A549 (cell line): ENCODE measurements at regions not wholly inside any gene's neighbourhood (a gene's known extent, or its start where the extent isn't known, plus 50 kb on each side); places are given as distances from the start of the nearest gene placed in this dataset.

Source experiments
- ATAC-seq, 2 experiments: fragments of 200-7000 bp in 1 of 2; fragments of >200 bp in 1 of 2; cut with Nextera tagmentation in 1 of 2; cut with Tn5 transposase in 1 of 2; 3 replicates each; pipeline versions ENCODE4 v1.8.0 to v1.9.1; 2018 to 2020; ENCODE audit warnings: mild to moderate bottlenecking in 1 of 2, moderate library complexity in 1 of 2
- CTCF ChIA-PET: fragments of 300-600 bp; sonication (Branson Sonifier 250); formaldehyde crosslinking; extraction: SDS; loops from one replicate; lab custom pipeline; 2021; ENCODE audit warnings: antibody characterized with exemption, inconsistent platforms; lab: Yijun Ruan, JAX
- POLR2A ChIA-PET: fragments of 350-600 bp; formaldehyde crosslinking; extraction: SDS; loops from one replicate; lab custom pipeline; 2021; ENCODE audit warnings: antibody characterized with exemption, inconsistent platforms; lab: Yijun Ruan, JAX
- DNase-seq, 2 experiments: peaks; one replicate each; pipeline versions ENCODE4 v3.0.0 to v3.0.0-alpha.2; 2011 to 2016; ENCODE audit warnings: low read depth in 1 of 2, low spot score in 1 of 2
- FAIRE-seq: peaks from 2 replicates; lab custom pipeline; 2011; peaks lifted over from hg19 to GRCh38; lab: Jason Lieb, UNC
- H3K27ac ChIP-seq, 2 experiments: fragments of >200 bp; sonication (Bioruptor Twin); formaldehyde crosslinking; 3 replicates each; pipeline ENCODE4 v1.5.1; 2016 to 2017
- H3K4me1 ChIP-seq: fragments of >200 bp; sonication (Bioruptor Twin); formaldehyde crosslinking; 3 replicates; pipeline ENCODE4 v1.6.1; 2016
- H3K4me2 ChIP-seq: fragments of >200 bp; sonication (Bioruptor Twin); formaldehyde crosslinking; 3 replicates; pipeline ENCODE4 v1.6.1; 2016
- H3K4me3 ChIP-seq: fragments of >200 bp; sonication (Bioruptor Twin); formaldehyde crosslinking; 3 replicates; pipeline ENCODE4 v1.5.1; 2016
- H3K9me3 ChIP-seq: fragments of >200 bp; sonication (Bioruptor Twin); formaldehyde crosslinking; 3 replicates; pipeline ENCODE4 v1.6.1; 2016
- CHD4 ChIP-seq: fragments of 200-600 bp; sonication (generic); IDR thresholded peaks from 2 replicates; pipeline ENCODE4 v1.6.1; 2016; ENCODE audit warnings: antibody characterized with exemption, mild to moderate bottlenecking, borderline replicate concordance
- ESRRA ChIP-seq: fragments of 150-350 bp; IDR thresholded peaks from 2 replicates; pipeline ENCODE4 v1.6.1; 2014; ENCODE audit warnings: mild to moderate bottlenecking, low read length, borderline replicate concordance
- FOSB ChIP-seq: fragments of 250-450 bp; sonication (Bioruptor Pico); IDR thresholded peaks from 2 replicates; pipeline ENCODE4 v1.5.0; 2020; ENCODE audit warnings: mild to moderate bottlenecking, moderate library complexity
- FOSL2 ChIP-seq, 2 experiments: fragments of 450-650 bp in 1 of 2; fragments of >200 bp in 1 of 2; sonication (Bioruptor Twin) in 1 of 2; formaldehyde crosslinking; IDR thresholded peaks; 2 replicates each; pipeline versions ENCODE4 v1.5.0 to v1.6.1; 2016 to 2020; ENCODE audit warnings: mild to moderate bottlenecking in 1 of 2, moderate library complexity in 1 of 2
- GATA3 ChIP-seq: IDR thresholded peaks from 2 replicates; pipeline ENCODE4 v1.6.1; 2012; ENCODE audit warnings: borderline replicate concordance
- HOXA7 ChIP-seq: fragments of 250-450 bp; sonication (Bioruptor Pico); IDR thresholded peaks from 2 replicates; pipeline ENCODE4 v1.5.0; 2020; ENCODE audit warnings: mild to moderate bottlenecking, moderate library complexity
- JUNB ChIP-seq: fragments of >200 bp; sonication (Bioruptor Twin); formaldehyde crosslinking; IDR thresholded peaks from 2 replicates; pipeline ENCODE4 v1.6.1; 2016
- MYC ChIP-seq: IDR thresholded peaks from 2 replicates; pipeline ENCODE4 v1.6.1; 2012; ENCODE audit warnings: mild to moderate bottlenecking, inconsistent platforms, low read length, improper control_type of control experiment, borderline replicate concordance
- NFE2L2 ChIP-seq: fragments of 150-350 bp; conservative IDR thresholded peaks from 2 replicates; pipeline ENCODE4 v1.6.1; 2014; ENCODE audit warnings: low read length
- NR3C1 ChIP-seq: fragments of >200 bp; sonication (Bioruptor Twin); formaldehyde crosslinking; IDR thresholded peaks from 3 replicates; pipeline ENCODE4 v1.6.1; 2017
- RAD21 ChIP-seq, 2 experiments: fragments of >200 bp in 1 of 2; sonication (Bioruptor Twin) in 1 of 2; formaldehyde crosslinking in 1 of 2; IDR thresholded peaks in 1 of 2; conservative IDR thresholded peaks in 1 of 2; 2 replicates in 1 of 2; 3 replicates in 1 of 2; pipeline ENCODE4 v1.6.1; 2012 to 2018; ENCODE audit warnings: inconsistent platforms in 1 of 2
- SREBF2 ChIP-seq: fragments of 450-650 bp; IDR thresholded peaks from 2 replicates; pipeline ENCODE4 v1.6.1; 2014; ENCODE audit warnings: mild to moderate bottlenecking, moderate library complexity
- TFCP2L1 ChIP-seq: fragments of 250-450 bp; sonication (Bioruptor Pico); IDR thresholded peaks from 2 replicates; pipeline ENCODE4 v1.5.0; 2021; ENCODE audit warnings: mild to moderate bottlenecking
- TP53 ChIP-seq: fragments of 250-450 bp; sonication (Bioruptor Pico); IDR thresholded peaks from 2 replicates; pipeline ENCODE4 v1.5.0; 2021; ENCODE audit warnings: mild to moderate bottlenecking, moderate library complexity
- ZSCAN20 ChIP-seq: fragments of 250-450 bp; sonication (Bioruptor Pico); IDR thresholded peaks from 2 replicates; pipeline ENCODE4 v1.8.0; 2022; ENCODE audit warnings: mild to moderate bottlenecking, moderate library complexity
- WGBS: methylation state at CpG from one replicate; pipeline ENCODE4 v1.1.6; 2017; ENCODE audit errors: missing lambda C conversion rate; 5-methylcytosine and 5-hydroxymethylcytosine counted together
- TF ChIP-seq, protein P1 (sequence below): fragments of >200 bp; sonication (Bioruptor Twin); formaldehyde crosslinking; IDR thresholded peaks from 3 replicates; pipeline ENCODE4 v1.6.1; 2016
- TF ChIP-seq, protein P2 (sequence below): fragments of 250-450 bp; sonication (Bioruptor Pico); IDR thresholded peaks from 2 replicates; pipeline ENCODE4 v1.5.0; 2020; ENCODE audit warnings: low read depth, mild to moderate bottlenecking, moderate library complexity
- TF ChIP-seq, protein P3 (sequence below): fragments of 150-350 bp; IDR thresholded peaks from 2 replicates; pipeline ENCODE4 v1.6.1; 2014; ENCODE audit warnings: low read depth, mild to moderate bottlenecking, low read length
- TF ChIP-seq, protein P4 (sequence below): IDR thresholded peaks from 2 replicates; pipeline ENCODE4 v1.6.1; 2012

DNA sequence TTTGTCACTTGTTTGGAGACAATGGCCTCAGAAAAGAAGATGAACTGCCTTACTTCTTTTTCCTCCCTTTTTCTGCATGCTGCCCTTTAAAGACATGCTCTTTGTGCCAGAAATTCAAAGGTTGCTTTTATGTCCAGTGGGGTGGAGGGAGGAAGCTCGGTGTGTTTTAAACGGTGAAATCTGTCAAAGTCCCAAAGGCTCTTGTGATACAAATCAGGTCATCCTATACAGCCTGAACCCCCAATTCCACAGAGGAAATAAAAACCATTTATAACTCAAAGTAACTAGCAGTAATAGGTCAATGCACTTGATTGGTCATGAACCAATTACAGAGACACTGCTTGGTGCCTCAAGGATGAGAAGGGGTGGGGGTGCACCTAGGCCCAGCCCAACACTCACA is 339.3 kb upstream of the F9 start (continued):
- TF ChIP-seq, protein P1, sequence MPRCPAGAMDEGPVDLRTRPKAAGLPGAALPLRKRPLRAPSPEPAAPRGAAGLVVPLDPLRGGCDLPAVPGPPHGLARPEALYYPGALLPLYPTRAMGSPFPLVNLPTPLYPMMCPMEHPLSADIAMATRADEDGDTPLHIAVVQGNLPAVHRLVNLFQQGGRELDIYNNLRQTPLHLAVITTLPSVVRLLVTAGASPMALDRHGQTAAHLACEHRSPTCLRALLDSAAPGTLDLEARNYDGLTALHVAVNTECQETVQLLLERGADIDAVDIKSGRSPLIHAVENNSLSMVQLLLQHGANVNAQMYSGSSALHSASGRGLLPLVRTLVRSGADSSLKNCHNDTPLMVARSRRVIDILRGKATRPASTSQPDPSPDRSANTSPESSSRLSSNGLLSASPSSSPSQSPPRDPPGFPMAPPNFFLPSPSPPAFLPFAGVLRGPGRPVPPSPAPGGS: no peak
- TF ChIP-seq, all 56 proteins: peak for 0

DNA sequence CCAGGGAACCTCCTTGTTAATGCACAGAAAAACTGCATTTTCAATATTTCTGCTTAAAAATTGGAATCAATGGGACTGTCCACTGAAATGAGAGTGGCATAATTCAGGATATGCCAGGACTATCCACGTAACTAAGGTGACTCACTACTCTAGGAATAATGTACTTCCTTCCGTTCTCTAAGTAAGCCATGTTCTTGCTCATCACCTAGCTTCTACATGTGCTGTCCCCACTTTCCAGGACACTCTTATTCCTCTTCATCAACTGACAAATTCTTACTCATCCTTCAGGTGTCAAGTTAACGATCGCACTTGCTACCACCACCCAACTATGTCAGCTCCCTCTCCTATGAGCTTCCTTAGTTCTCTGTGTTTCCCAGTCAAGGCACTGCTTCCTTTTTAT is 342.8 kb upstream of the F9 start:
- POLR2A ChIA-PET: no interaction called here
- H3K9me3 ChIP-seq: no peaks in the 10 kb centered on the region
- H3K4me2 ChIP-seq: no peak overlapping the region
- H3K4me1 ChIP-seq: no peaks in the 10 kb centered on the region
- DNase-seq (no peak), FAIRE-seq (no peak), ATAC-seq (no peak)
- 59% methylated on average over 4 of the region's 4 CpGs for WGBS
- H3K27ac ChIP-seq: no peak overlapping the region
- CTCF ChIA-PET: no interaction called here
- no peak for TF ChIP-seq CHD4
- no peak for TF ChIP-seq JUNB
- TF ChIP-seq, protein P2, sequence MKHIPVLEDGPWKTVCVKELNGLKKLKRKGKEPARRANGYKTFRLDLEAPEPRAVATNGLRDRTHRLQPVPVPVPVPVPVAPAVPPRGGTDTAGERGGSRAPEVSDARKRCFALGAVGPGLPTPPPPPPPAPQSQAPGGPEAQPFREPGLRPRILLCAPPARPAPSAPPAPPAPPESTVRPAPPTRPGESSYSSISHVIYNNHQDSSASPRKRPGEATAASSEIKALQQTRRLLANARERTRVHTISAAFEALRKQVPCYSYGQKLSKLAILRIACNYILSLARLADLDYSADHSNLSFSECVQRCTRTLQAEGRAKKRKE (CRISPR knock-in tag): no peak
- no peak for TF ChIP-seq NR3C1
- TF ChIP-seq NFE2L2: no peak
- TF ChIP-seq FOSB (CRISPR knock-in tag): no peak
- no peak for TF ChIP-seq MYC
- TF ChIP-seq TFCP2L1 (CRISPR knock-in tag): no peak
- TF ChIP-seq GATA3: no peak
- no peak for TF ChIP-seq ESRRA
- TF ChIP-seq, protein P1: no peak
- TF ChIP-seq TP53 (CRISPR knock-in tag): no peak
- no peak for TF ChIP-seq RAD21 (conservative IDR thresholded peaks at IDR 0.05 in 1 of 2, IDR thresholded peaks at IDR 0.05 in 1 of 2)
- TF ChIP-seq HOXA7 (CRISPR knock-in tag): no peak
- H3K4me3 ChIP-seq: no peak overlapping the region

DNA sequence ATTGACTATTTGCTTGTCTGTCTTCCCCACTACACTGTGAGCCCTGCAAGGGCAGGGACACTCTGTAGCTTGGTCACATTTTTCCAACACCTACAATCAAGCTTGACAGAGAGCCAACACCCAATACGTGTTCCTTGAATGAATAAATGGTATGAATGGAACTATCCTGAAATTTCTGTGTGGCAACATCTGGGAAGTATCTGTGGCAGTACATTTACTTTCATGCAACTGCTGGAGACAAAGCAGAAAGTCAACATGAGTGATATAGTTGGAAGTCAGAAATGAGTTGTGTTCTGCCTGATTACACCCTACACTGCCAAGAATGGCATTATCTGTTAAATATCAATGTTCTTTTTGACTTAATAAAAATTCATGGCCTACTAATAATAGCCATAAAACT is 343.5 kb upstream of the F9 start:
- FAIRE-seq (no peak), DNase-seq (no peak), ATAC-seq (no peak)
- Histone ChIP-seq H3K4me3 (no peak overlapping the region), H3K9me3 (no peaks in the 10 kb centered on the region), H3K4me1 (no peaks in the 10 kb centered on the region), H3K4me2 (no peak overlapping the region), H3K27ac (no peak overlapping the region)
- POLR2A ChIA-PET: no interaction called here
- CTCF ChIA-PET: no interaction called here
- 14% methylated on average over 1 of the region's 1 CpG for WGBS
- no peak for TF ChIP-seq SREBF2

DNA sequence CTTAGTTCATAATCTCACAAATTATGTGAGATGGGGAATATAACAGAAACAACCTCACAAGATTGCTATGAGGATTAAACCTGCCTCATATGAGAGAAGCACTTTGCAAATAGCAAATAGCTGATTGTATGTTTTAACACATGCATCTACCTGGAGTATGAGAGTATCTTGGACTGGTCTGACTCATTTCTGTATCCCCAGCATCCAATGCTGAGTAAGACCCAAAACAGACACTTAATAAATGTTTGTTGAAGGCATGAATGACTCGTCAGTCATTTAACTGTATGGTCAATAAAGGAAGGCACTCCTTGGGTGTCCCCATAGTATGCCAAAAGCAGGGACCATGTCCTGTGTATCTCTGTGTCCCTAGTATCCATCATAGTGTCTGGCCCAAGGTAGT is 350.9 kb upstream of the F9 start:
- no peak for FAIRE-seq
- POLR2A ChIA-PET: no interaction called here
- H3K4me3 ChIP-seq: no peak overlapping the region
- no peak for ATAC-seq
- 0% methylated on average over 1 of the region's 1 CpG for WGBS
- no peaks in the 10 kb centered on the region for H3K9me3 ChIP-seq
- H3K4me1 ChIP-seq: no peaks in the 10 kb centered on the region
- no peak overlapping the region for H3K4me2 ChIP-seq
- no peak for DNase-seq
- no peak overlapping the region for H3K27ac ChIP-seq
- no peak for TF ChIP-seq ZSCAN20 (CRISPR knock-in tag)
- TF ChIP-seq, protein P3, sequence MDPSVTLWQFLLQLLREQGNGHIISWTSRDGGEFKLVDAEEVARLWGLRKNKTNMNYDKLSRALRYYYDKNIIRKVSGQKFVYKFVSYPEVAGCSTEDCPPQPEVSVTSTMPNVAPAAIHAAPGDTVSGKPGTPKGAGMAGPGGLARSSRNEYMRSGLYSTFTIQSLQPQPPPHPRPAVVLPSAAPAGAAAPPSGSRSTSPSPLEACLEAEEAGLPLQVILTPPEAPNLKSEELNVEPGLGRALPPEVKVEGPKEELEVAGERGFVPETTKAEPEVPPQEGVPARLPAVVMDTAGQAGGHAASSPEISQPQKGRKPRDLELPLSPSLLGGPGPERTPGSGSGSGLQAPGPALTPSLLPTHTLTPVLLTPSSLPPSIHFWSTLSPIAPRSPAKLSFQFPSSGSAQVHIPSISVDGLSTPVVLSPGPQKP: no peak
- TF ChIP-seq, protein P4, sequence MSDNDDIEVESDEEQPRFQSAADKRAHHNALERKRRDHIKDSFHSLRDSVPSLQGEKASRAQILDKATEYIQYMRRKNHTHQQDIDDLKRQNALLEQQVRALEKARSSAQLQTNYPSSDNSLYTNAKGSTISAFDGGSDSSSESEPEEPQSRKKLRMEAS: no peak
- no peak for TF ChIP-seq FOSL2 (IDR thresholded peaks at IDR 0.05)
- TF ChIP-seq FOSL2 (CRISPR knock-in tag; IDR thresholded peaks at IDR 0.05): no peak
- CTCF ChIA-PET: no interaction called here
